NCI-H2081 (cell line): ENCODE measurements at regions not wholly inside any gene's neighbourhood (a gene's known extent, or its start where the extent isn't known, plus 50 kb on each side); places are given as distances from the start of the nearest gene placed in this dataset.

Source experiments
- DNase-seq, 2 experiments: peaks; one replicate each; lab custom pipeline; 2025; lab: John Stamatoyannopoulos, UW

GRCh38 chr7:46577394-46577793 is 656.3 kb upstream of the IGFBP3 start:
- DNase-seq: no peak

- no peak for DNase-seq
Measured at GRCh38 chr7:46576950-46577349, 655.9 kb upstream of the IGFBP3 start.

- DNase-seq: no peak
Measured at GRCh38 chr7:46572691-46573090, 651.6 kb upstream of the IGFBP3 start.

- no peak for DNase-seq
Measured at GRCh38 chr7:46571996-46572395, 650.9 kb upstream of the IGFBP3 start.

- DNase-seq: no peak
Measured at GRCh38 chr7:46569133-46569465, 648.0 kb upstream of the IGFBP3 start.

- no peak for DNase-seq
Measured at GRCh38 chr7:46568420-46569132, 647.5 kb upstream of the IGFBP3 start.

GRCh38 chr7:46567858-46568257 is 646.8 kb upstream of the IGFBP3 start:
- DNase-seq: no peak

- DNase-seq: no peak
Measured at GRCh38 chr7:46566097-46566774, 645.2 kb upstream of the IGFBP3 start.

- no peak for DNase-seq
Measured at GRCh38 chr7:46565253-46566096, 644.4 kb upstream of the IGFBP3 start.

GRCh38 chr7:46559194-46559832 is 638.2 kb upstream of the IGFBP3 start:
- no peak for DNase-seq

- no peak for DNase-seq
Measured at GRCh38 chr7:46558482-46559193, 637.6 kb upstream of the IGFBP3 start.

- no peak for DNase-seq
Measured at GRCh38 chr7:46557781-46558180, 636.7 kb upstream of the IGFBP3 start.

- DNase-seq: no peak
Measured at GRCh38 chr7:46557295-46557711, 636.2 kb upstream of the IGFBP3 start.

- no peak for DNase-seq
Measured at GRCh38 chr7:46554688-46555422, 633.8 kb upstream of the IGFBP3 start.

GRCh38 chr7:46551603-46552002 is 630.5 kb upstream of the IGFBP3 start:
- DNase-seq: no peak

- DNase-seq: no peak
Measured at GRCh38 chr7:46550864-46551263, 629.8 kb upstream of the IGFBP3 start.

- no peak for DNase-seq
Measured at GRCh38 chr7:46549892-46550639, 629.0 kb upstream of the IGFBP3 start.

- DNase-seq: no peak
Measured at GRCh38 chr7:46549347-46549746, 628.3 kb upstream of the IGFBP3 start.

- no peak for DNase-seq
Measured at GRCh38 chr7:46547044-46547443, 626.0 kb upstream of the IGFBP3 start.

- DNase-seq: no peak
Measured at GRCh38 chr7:46545790-46546189, 624.7 kb upstream of the IGFBP3 start.
